ENCODE measurements at regions not wholly inside any gene's neighbourhood (a gene's known extent, or its start where the extent isn't known, plus 50 kb on each side); places are given as distances from the start of the nearest gene placed in this dataset.
"Not testable (repeated sequence)": the region's sequence is repeated elsewhere in the genome, so short reads cannot be mapped to it uniquely, and the experiment has no call there.

GRCh38 chr17:64779376-64780095, 117.4 kb upstream of the SMURF2 start:
- peak overlapping the region; percentile 51 for H3K4me3 ChIP-seq (ENCODE audit: low read depth, low read length)
- no peak for DNase-seq (ENCODE audit: low read depth)
- no peak for TF ChIP-seq CTCF (conservative IDR thresholded peaks at IDR 0.05; ENCODE audit: low read depth, low read length)

- H3K4me3 ChIP-seq (ENCODE audit: low read depth, low read length); DNase-seq (ENCODE audit: low read depth): not testable (repeated sequence)
These were observed 116.9 kb upstream of the SMURF2 start for GRCh38 chr17:64779098-64779375.

GRCh38 chr17:64778240-64779097, 116.4 kb upstream of the SMURF2 start:
- H3K4me3 ChIP-seq (ENCODE audit: low read depth, low read length): peak overlapping the region; percentile 6
- TF ChIP-seq CTCF (conservative IDR thresholded peaks at IDR 0.05; ENCODE audit: low read depth, low read length): no peak
- DNase-seq (ENCODE audit: low read depth): no peak

- no peak for TF ChIP-seq CTCF (conservative IDR thresholded peaks at IDR 0.05; ENCODE audit: low read depth, low read length)
- H3K4me3 ChIP-seq (ENCODE audit: low read depth, low read length): no peak overlapping the region
These were observed 115.5 kb upstream of the SMURF2 start for GRCh38 chr17:64777415-64778239.

GRCh38 chr17:64776720-64777414, 114.8 kb upstream of the SMURF2 start:
- not testable (repeated sequence) for DNase-seq (ENCODE audit: low read depth); H3K4me3 ChIP-seq (ENCODE audit: low read depth, low read length)
- TF ChIP-seq CTCF (conservative IDR thresholded peaks at IDR 0.05; ENCODE audit: low read depth, low read length): peak; percentile 73

More at GRCh38 chr17:64777415-64778239, 115.5 kb upstream of the SMURF2 start:
- no peak for DNase-seq (ENCODE audit: low read depth)

GRCh38 chr17:64775701-64776570, 113.8 kb upstream of the SMURF2 start:
- DNase-seq (ENCODE audit: low read depth): no peak
- no peak overlapping the region for H3K4me3 ChIP-seq (ENCODE audit: low read depth, low read length)
- no peak for TF ChIP-seq CTCF (conservative IDR thresholded peaks at IDR 0.05; ENCODE audit: low read depth, low read length)
